Uterus (tissue), 2 donors: ENCODE measurements at regions not wholly inside any gene's neighbourhood (a gene's known extent, or its start where the extent isn't known, plus 50 kb on each side); places are given as distances from the start of the nearest gene placed in this dataset.

Experiments used
- POLR2A ChIP-seq, 2 donors: fragments of 450-650 bp; IDR thresholded peaks; one replicate each; pipeline ENCODE4 v1.6.1; 2016; ENCODE audit warnings: antibody characterized with exemption in 2 of 2, mild to moderate bottlenecking in 1 of 2, moderate library complexity in 1 of 2
- TF ChIP-seq, protein P1 (sequence below), 4 experiments: fragments of 200-600 bp in 2 of 4; fragments of 450-650 bp in 2 of 4; sonication (generic) in 2 of 4; IDR thresholded peaks; one replicate each; pipeline ENCODE4 v1.5.1; 2016 to 2019; ENCODE audit warnings: antibody characterized with exemption in 4 of 4, mild to moderate bottlenecking in 2 of 4, moderate library complexity in 1 of 4

DNA sequence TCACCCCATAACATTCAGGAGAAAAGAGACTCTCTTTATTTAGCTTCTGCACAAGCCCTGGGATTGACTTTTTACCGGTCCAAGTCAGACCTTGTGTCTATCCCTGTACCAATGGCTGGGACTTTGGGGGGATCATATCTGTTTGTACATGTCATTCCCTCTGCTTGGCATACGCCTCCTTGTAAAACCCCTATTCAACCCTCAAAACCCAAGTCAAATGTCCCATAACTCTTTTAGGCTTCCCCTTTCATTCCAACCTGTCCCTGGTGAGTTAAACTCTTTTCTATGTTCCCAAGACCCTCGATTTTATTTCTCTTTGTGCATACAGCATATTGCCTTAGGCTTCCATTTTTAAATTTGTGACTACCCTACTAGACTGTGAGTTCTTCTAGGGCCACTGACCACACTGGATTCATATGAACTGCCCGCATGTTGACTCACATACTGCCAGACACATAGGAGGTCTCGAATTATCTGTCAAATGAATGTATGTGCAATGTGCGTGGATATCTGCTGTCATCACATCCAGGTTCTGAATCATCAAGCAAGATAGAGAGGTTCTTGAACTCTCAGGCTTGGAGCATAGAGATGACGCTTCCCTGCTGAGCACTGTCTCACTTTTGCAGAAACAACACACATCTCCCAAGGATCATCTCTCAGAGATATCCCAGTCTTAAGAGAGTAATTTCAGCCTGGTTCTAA, 548.6 kb upstream of the TBX3 start:
- TF ChIP-seq, protein P1, sequence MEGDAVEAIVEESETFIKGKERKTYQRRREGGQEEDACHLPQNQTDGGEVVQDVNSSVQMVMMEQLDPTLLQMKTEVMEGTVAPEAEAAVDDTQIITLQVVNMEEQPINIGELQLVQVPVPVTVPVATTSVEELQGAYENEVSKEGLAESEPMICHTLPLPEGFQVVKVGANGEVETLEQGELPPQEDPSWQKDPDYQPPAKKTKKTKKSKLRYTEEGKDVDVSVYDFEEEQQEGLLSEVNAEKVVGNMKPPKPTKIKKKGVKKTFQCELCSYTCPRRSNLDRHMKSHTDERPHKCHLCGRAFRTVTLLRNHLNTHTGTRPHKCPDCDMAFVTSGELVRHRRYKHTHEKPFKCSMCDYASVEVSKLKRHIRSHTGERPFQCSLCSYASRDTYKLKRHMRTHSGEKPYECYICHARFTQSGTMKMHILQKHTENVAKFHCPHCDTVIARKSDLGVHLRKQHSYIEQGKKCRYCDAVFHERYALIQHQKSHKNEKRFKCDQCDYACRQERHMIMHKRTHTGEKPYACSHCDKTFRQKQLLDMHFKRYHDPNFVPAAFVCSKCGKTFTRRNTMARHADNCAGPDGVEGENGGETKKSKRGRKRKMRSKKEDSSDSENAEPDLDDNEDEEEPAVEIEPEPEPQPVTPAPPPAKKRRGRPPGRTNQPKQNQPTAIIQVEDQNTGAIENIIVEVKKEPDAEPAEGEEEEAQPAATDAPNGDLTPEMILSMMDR (IDR thresholded peaks at IDR 0.05) = no peak
- no peak for TF ChIP-seq POLR2A (IDR thresholded peaks at IDR 0.05)
